ENCODE measurements at regions not wholly inside any gene's neighbourhood (a gene's known extent, or its start where the extent isn't known, plus 50 kb on each side); places are given as distances from the start of the nearest gene placed in this dataset.

GRCh38 chr5:23268136-23268535 lies 239.3 kb upstream of the PRDM9 start:
- TF ChIP-seq CTCF (IDR thresholded peaks at IDR 0.05; ENCODE audit: low read length) (no peak), EZH2 (IDR thresholded peaks at IDR 0.05; ENCODE audit: borderline replicate concordance, low read length) (no peak)
